ENCODE measurements at regions not wholly inside any gene's neighbourhood (a gene's known extent, or its start where the extent isn't known, plus 50 kb on each side); places are given as distances from the start of the nearest gene placed in this dataset.
"Not testable (repeated sequence)": the region's sequence is repeated elsewhere in the genome, so short reads cannot be mapped to it uniquely, and the experiment has no call there.

GRCh38 chr21:35386491-35387079, 337.5 kb upstream of the RUNX1 start:
- no peak for DNase-seq

- no peak for DNase-seq
Measured at GRCh38 chr21:35384375-35384774, 335.3 kb upstream of the RUNX1 start.

- DNase-seq, result no peak
Measured at GRCh38 chr21:35382696-35383095, 333.6 kb upstream of the RUNX1 start.

GRCh38 chr21:35381743-35382310, 332.7 kb upstream of the RUNX1 start:
- DNase-seq, result no peak

GRCh38 chr21:35380304-35380703, 331.2 kb upstream of the RUNX1 start:
- DNase-seq, result not testable (repeated sequence)

- DNase-seq, result no peak
Measured at GRCh38 chr21:35378881-35379280, 329.8 kb upstream of the RUNX1 start.

DNA sequence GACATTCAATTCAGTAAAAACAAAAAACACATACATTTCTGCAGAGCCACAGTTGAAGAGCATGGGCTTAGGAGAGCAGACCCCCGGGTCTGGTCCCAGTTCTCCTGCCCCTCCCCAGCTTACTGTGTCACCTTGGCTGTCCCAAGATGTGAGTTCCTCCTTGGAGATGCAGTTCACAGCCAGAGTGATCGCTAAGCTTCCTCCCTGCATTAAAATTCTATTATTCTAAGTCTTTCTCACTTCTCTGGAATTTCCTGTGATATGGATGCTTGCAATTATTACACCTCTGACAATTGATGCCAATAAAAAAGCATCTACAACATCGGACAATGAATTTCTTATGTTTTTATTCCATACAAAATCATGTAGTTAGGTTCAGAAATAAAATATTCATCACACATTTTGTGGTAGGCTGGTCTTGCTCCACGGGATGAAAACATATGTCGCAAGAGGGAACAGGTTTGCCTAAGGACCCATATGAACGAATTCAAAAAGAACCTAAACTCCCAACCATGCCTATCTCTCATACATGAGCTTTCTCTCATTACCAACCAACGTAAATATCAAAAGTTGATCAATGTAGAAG, 328.5 kb upstream of the RUNX1 start:
- DNase-seq, result no peak

DNA sequence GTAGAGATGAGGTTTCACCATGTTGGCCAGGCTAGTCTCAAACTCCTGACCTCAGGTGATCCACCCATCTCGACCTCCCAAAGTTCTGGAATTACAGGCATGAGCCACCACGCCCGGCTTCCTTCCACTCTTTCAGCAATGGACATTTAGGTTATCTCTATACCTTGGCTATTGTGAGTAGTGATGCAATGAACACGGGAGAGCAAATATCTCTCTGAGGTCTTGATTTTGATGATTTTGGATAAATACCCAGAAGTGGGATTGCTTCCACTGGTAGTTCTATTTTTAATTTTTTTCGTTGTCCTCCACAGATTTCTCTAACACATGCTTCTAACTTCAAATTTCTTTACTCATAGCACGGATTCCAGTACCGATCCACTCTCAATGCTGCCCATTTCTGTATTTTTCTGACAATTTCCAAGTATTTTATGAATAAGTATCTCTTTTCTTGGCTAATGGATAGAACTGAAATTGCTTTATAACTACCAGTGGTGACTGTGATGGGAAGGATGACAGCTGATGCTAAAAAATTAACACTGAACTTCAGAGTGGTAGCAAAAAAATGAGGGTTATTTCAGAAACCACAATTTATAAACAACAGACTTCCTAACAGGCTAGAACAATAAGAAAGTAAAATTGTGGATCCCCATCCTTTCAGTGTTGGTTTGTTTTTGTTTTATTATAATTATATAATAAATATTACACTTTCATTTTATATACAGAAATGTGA, 327.5 kb upstream of the RUNX1 start:
- DNase-seq, result no peak

DNA sequence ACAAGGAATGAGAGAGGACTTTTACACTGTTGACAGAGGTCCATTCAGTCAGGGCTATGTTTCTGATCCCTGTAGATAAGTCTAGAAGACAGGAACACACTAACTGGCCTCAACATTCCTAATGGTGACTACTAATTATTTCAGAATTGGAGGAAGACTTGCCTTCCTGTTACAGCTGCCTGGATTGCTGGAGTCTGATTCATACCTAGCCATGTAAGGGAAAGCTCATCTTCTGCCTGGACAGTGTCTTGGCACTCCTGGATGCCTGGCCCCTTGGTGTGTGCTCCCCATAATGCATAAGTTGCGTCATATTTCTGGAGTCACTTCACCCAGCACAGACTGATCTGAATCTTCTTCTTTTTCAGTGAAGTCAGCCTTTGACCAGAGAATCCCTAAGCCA, 326.0 kb upstream of the RUNX1 start:
- DNase-seq, result no peak

DNA sequence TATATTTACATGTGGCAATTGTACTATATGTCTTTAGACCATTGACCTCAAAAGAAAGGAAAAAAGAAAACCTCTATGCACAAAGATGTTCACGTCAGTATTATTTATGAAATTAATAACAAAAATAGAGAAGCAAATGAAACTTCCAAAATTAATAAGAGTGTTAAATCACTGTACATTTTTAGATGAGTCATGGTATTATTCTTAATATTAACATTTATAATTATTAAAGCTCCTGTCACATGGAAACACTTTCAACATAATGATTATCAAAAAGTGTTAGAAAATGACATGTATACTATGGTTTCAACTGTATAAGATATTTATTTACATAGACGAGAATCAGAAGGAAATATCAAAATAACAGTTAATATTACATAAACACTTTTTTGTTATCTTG, 324.9 kb upstream of the RUNX1 start:
- no peak for DNase-seq

GRCh38 chr21:35372201-35372600, 323.1 kb upstream of the RUNX1 start:
- DNase-seq, result no peak

DNA sequence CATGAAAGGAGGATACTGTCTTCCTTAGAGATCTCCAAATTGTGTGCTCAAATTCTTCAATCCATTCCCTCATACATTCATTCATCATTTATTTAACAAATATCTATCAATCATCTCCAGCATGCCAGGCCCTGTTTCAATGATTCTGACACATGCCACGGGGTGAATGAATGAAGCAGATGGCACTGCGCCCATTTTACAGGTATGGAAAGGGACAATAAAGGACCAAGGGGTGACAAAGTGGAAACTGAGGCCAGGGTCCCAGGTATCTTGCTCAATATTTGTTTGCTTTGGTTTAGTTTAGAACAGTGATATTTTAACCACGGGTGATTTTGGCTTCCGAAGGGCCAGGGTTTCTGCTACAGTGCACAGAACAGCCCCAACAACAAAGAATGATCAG, 321.6 kb upstream of the RUNX1 start:
- no peak for DNase-seq

- no peak for DNase-seq
Measured at GRCh38 chr21:35370071-35370470, 321.0 kb upstream of the RUNX1 start.

GRCh38 chr21:35368326-35368725, 319.2 kb upstream of the RUNX1 start:
- no peak for DNase-seq

GRCh38 chr21:35367553-35367952, 318.5 kb upstream of the RUNX1 start:
- no peak for DNase-seq

- no peak for DNase-seq
Measured at GRCh38 chr21:35366394-35367080, 317.4 kb upstream of the RUNX1 start.

DNA sequence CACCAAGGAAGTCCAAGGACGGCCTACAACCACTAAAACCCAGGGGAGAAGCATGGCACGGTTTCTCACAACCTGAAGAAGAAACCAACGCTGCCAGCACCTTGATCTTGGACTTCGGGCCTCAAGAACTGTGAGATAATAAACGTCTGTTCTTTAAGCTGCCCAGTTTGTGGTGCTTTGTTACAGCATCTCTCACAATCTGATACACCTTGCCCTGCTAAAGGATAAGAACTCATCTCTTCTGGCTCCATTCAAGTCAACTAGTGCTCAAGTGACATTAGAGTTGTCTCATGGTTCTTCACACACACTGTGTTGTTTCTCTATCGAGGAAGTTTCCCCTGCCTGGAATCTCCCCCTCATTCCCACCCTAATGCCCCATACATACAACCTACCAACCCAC, 314.4 kb upstream of the RUNX1 start:
- DNase-seq, result no peak

GRCh38 chr21:35361988-35362387, 312.9 kb upstream of the RUNX1 start:
- DNase-seq, result peak; percentile 44 to 72

- DNase-seq, result no peak
Measured at GRCh38 chr21:35360870-35361570, 311.9 kb upstream of the RUNX1 start.

DNA sequence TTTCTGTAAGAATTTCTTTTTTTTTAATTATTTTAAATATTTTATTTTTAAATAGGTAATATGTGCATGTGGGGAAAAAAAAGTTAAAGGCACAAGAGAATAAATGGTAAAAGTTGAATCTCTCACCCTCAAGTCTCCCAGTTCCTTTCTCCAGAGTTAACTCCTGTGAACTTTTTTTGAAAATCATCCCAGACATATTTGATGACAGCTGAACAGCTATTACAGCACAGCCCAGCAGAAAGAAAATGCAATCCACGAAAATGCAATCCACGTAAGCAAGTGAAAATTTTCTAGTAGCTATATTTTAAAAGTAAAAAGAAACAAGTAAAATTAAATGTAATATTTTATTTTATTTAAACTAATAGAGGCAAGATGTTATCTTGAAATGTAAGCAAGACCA, 310.0 kb upstream of the RUNX1 start:
- DNase-seq, result no peak

DNA sequence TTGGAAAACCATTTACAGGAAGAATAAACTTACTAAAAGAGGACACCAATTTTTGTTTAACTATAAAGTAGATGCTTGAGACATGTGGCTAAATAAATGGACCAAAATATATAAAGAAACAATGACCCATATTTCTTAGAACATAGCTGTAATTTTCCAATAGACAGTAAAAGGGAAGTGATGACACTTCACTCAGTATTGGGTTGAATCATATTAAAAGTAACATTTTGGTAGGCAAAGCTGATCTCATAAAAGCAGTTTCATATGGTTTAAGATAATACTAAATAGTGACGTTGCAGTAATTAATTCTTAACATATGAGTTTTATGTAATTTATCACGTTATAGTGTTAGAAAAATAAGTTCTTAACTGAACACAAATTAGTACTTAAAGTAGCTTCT, 308.9 kb upstream of the RUNX1 start:
- peak; percentile 64 to 67 for DNase-seq

- no peak for DNase-seq
Measured at GRCh38 chr21:35357041-35357780, 308.1 kb upstream of the RUNX1 start.

Measured in inflammatory macrophage treated with lipopolysaccharide for 1 hour (primary cell).